Common myeloid progenitor, CD34-positive (primary cell): ENCODE measurements at regions not wholly inside any gene's neighbourhood (a gene's known extent, or its start where the extent isn't known, plus 50 kb on each side); places are given as distances from the start of the nearest gene placed in this dataset.

Source experiments
- CTCF ChIA-PET: fragments of 350-600 bp; sonication (Branson Sonifier 250); formaldehyde crosslinking; loops from one replicate; lab custom pipeline; 2021; ENCODE audit warnings: antibody characterized with exemption; lab: Charles Lee
- POLR2A ChIA-PET: fragments of 350-600 bp; sonication (Branson Sonifier 250); formaldehyde crosslinking; loops from one replicate; lab custom pipeline; 2021; ENCODE audit warnings: antibody characterized with exemption; lab: Charles Lee
- DNase-seq, 3 donors: peaks; one replicate each; pipeline versions ENCODE4 v3.0.0 to v3.0.0-alpha.2; 2013
- H3K27ac ChIP-seq, 2 experiments: 1 replicate in 1 of 2; 2 replicates in 1 of 2; pipeline ENCODE4 v1.7.0; 2013; ENCODE audit warnings: inconsistent platforms in 2 of 2, low read length in 2 of 2, mild to moderate bottlenecking in 2 of 2, low read depth in 1 of 2, moderate library complexity in 1 of 2; ENCODE audit not compliant: severe bottlenecking in 2 of 2, insufficient read depth in 1 of 2, poor library complexity in 1 of 2
- H3K27me3 ChIP-seq, 5 experiments: replicated peaks in 2 of 5; 1 replicate in 3 of 5; 2 replicates in 2 of 5; pipeline versions ENCODE4 v1.6.1 to v1.7.0; 2013; ENCODE audit warnings: low read length in 4 of 5, mild to moderate bottlenecking in 2 of 5, moderate library complexity in 2 of 5, inconsistent platforms in 1 of 5; ENCODE audit not compliant: insufficient read depth in 5 of 5, control insufficient read depth in 4 of 5
- H3K36me3 ChIP-seq, 4 experiments: 1 replicate in 2 of 4; 2 replicates in 2 of 4; pipeline versions ENCODE4 v1.6.1 to v1.7.0; 2013; ENCODE audit warnings: low read length in 3 of 4, control low read depth in 1 of 4, mild to moderate bottlenecking in 1 of 4; ENCODE audit not compliant: control insufficient read depth in 4 of 4, insufficient read depth in 4 of 4
- H3K4me1 ChIP-seq, 4 experiments: 1 replicate in 3 of 4; 2 replicates in 1 of 4; pipeline versions ENCODE4 v1.6.1 to v1.7.1; 2013; ENCODE audit warnings: low read length in 3 of 4, mild to moderate bottlenecking in 3 of 4, control low read depth in 1 of 4, inconsistent platforms in 1 of 4, moderate library complexity in 1 of 4; ENCODE audit not compliant: control insufficient read depth in 4 of 4, insufficient read depth in 4 of 4; ENCODE audit errors: control extremely low read depth in 1 of 4
- H3K4me3 ChIP-seq, 7 experiments: 1 replicate in 4 of 7; 2 replicates in 3 of 7; pipeline versions ENCODE4 v1.5.1 to v1.7.0; 2013; ENCODE audit warnings: mild to moderate bottlenecking in 7 of 7, low read length in 6 of 7, moderate library complexity in 6 of 7, inconsistent platforms in 2 of 7, low read depth in 2 of 7, control low read depth in 1 of 7; ENCODE audit not compliant: insufficient read depth in 4 of 7, control insufficient read depth in 1 of 7; ENCODE audit errors: extremely low read depth in 1 of 7
- H3K9me3 ChIP-seq, 5 experiments: 1 replicate in 4 of 5; 2 replicates in 1 of 5; pipeline versions ENCODE4 v1.6.1 to v1.7.1; 2013; ENCODE audit warnings: low read length in 4 of 5, mild to moderate bottlenecking in 2 of 5, inconsistent platforms in 1 of 5, low read depth in 1 of 5, moderate library complexity in 1 of 5; ENCODE audit not compliant: control insufficient read depth in 4 of 5, insufficient read depth in 2 of 5; ENCODE audit errors: control extremely low read depth in 1 of 5
- WGBS: methylation state at CpG from one replicate; pipeline ENCODE4 v1.1.5; 2013; ENCODE audit not compliant: insufficient coverage; 5-methylcytosine and 5-hydroxymethylcytosine counted together

- Histone ChIP-seq H3K4me1 (no peaks in the 10 kb centered on the region), H3K27ac (no peak overlapping the region), H3K9me3 (no peaks in the 10 kb centered on the region), H3K27me3 (peaks cover 0 to 2% (median 0%) of the 10 kb centered on the region in 5 experiments), H3K36me3 (no peaks in the 10 kb centered on the region), H3K4me3 (no peak overlapping the region)
- ChIA-PET CTCF (interaction anchor here (0.9 kb wide), 1 partner anchor 1017 kb away, joined by 3 read pairs; no protein-coding TSS in a partner anchor), POLR2A (no interaction called here)
- 100% methylated on average over 1 of the region's 2 CpGs for WGBS
- DNase-seq = no peak
Measured at GRCh38 chr9:13412331-13412730, 132.8 kb upstream of the MPDZ start.

- CTCF ChIA-PET = interaction anchor here (0.9 kb wide), 1 partner anchor 1017 kb away, joined by 3 read pairs; no protein-coding TSS in a partner anchor
Measured at GRCh38 chr9:13411791-13412190, 132.3 kb upstream of the MPDZ start.

GRCh38 chr9:13410566-13411031 is 131.1 kb upstream of the MPDZ start:
- Histone ChIP-seq H3K4me1 (no peaks in the 10 kb centered on the region), H3K4me3 (no peak overlapping the region), H3K36me3 (no peaks in the 10 kb centered on the region), H3K9me3 (no peaks in the 10 kb centered on the region), H3K27ac (no peak overlapping the region), H3K27me3 (peaks cover 0 to 2% (median 0%) of the 10 kb centered on the region in 5 experiments)
- CTCF ChIA-PET = interaction anchor here (0.8 kb wide), 1 partner anchor 17 kb away, joined by 3 read pairs; no protein-coding TSS in a partner anchor
- no peak for DNase-seq
- POLR2A ChIA-PET = no interaction called here
- WGBS = 95% methylated on average over 2 of the region's 2 CpGs

More at GRCh38 chr9:13411791-13412190, 132.3 kb upstream of the MPDZ start:
- H3K27ac ChIP-seq = no peak overlapping the region
- H3K4me3 ChIP-seq = no peak overlapping the region
- DNase-seq = no peak
- no peaks in the 10 kb centered on the region for H3K4me1 ChIP-seq
- H3K27me3 ChIP-seq = peaks cover 0 to 2% (median 0%) of the 10 kb centered on the region in 5 experiments
- no peaks in the 10 kb centered on the region for H3K9me3 ChIP-seq
- H3K36me3 ChIP-seq = no peaks in the 10 kb centered on the region
- POLR2A ChIA-PET = no interaction called here

- no peaks in the 10 kb centered on the region for H3K36me3 ChIP-seq
- H3K9me3 ChIP-seq = no peaks in the 10 kb centered on the region
- no peaks in the 10 kb centered on the region for H3K27me3 ChIP-seq
- ChIA-PET POLR2A (no interaction called here), CTCF (no interaction called here)
- H3K4me3 ChIP-seq = no peak overlapping the region
- H3K4me1 ChIP-seq = no peaks in the 10 kb centered on the region
- no peak for DNase-seq
- H3K27ac ChIP-seq = no peak overlapping the region
Measured at GRCh38 chr9:13397661-13398060, 118.2 kb upstream of the MPDZ start.

GRCh38 chr9:13397220-13397619 is 117.7 kb upstream of the MPDZ start:
- H3K27ac ChIP-seq = no peak overlapping the region
- H3K4me1 ChIP-seq = no peaks in the 10 kb centered on the region
- CTCF ChIA-PET = no interaction called here
- no peak for DNase-seq
- no peaks in the 10 kb centered on the region for H3K27me3 ChIP-seq
- H3K4me3 ChIP-seq = no peak overlapping the region
- no peaks in the 10 kb centered on the region for H3K9me3 ChIP-seq
- POLR2A ChIA-PET = no interaction called here
- WGBS = no CpG with 5 or more reads among the region's 4 CpGs
- no peaks in the 10 kb centered on the region for H3K36me3 ChIP-seq

- 95% methylated on average over 2 of the region's 4 CpGs for WGBS
- no peak for DNase-seq
- CTCF ChIA-PET = no interaction called here
- POLR2A ChIA-PET = no interaction called here
- H3K27me3 ChIP-seq = no peaks in the 10 kb centered on the region
- no peaks in the 10 kb centered on the region for H3K36me3 ChIP-seq
- no peaks in the 10 kb centered on the region for H3K9me3 ChIP-seq
- no peaks in the 10 kb centered on the region for H3K4me1 ChIP-seq
- no peak overlapping the region for H3K4me3 ChIP-seq
- no peak overlapping the region for H3K27ac ChIP-seq
Measured at GRCh38 chr9:13396418-13396817, 116.9 kb upstream of the MPDZ start.

- no peak for DNase-seq
- no peaks in the 10 kb centered on the region for H3K4me1 ChIP-seq
- no peaks in the 10 kb centered on the region for H3K9me3 ChIP-seq
- no peaks in the 10 kb centered on the region for H3K27me3 ChIP-seq
- CTCF ChIA-PET = no interaction called here
- no peak overlapping the region for H3K4me3 ChIP-seq
- POLR2A ChIA-PET = no interaction called here
- H3K27ac ChIP-seq = no peak overlapping the region
- H3K36me3 ChIP-seq = no peaks in the 10 kb centered on the region
Measured at GRCh38 chr9:13395156-13395555, 115.7 kb upstream of the MPDZ start.
